Stimulated activated CD4-positive, alpha-beta T cell treated with anti-CD3 and anti-CD28 coated beads, TNF-alpha, amount 100 ng/mL, for 48 hours (primary cell): ENCODE measurements at regions not wholly inside any gene's neighbourhood (a gene's known extent, or its start where the extent isn't known, plus 50 kb on each side); places are given as distances from the start of the nearest gene placed in this dataset.
A peak's percentile ranks its signal among the peaks of the same experiment; 100 is the strongest.

Experiments
- DNase-seq, 3 donors: peaks; one replicate each; pipeline ENCODE4 v3.0.0-alpha.2; 2020; ENCODE audit warnings: low read depth in 3 of 3

DNA sequence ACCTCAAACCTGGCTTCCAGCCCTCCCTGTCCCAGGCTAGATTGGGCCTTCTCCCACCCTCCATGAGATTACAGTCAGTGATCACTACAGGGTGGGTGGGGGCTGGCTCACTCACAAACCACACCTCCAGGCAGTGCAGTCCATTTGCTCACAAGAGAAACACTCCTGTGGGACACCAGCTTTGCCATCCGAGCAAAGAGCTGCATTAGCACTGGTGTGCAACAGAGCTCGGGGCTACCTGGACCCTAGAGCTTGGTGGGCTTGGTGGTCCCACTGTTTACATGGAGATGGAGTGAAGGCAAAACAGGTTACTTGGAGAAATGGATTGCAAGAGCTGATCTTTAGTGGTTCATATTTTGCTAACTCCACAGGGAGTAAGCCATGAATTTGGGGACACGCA lies 451.7 kb upstream of the ZMIZ1 start:
- DNase-seq = no peak

DNA sequence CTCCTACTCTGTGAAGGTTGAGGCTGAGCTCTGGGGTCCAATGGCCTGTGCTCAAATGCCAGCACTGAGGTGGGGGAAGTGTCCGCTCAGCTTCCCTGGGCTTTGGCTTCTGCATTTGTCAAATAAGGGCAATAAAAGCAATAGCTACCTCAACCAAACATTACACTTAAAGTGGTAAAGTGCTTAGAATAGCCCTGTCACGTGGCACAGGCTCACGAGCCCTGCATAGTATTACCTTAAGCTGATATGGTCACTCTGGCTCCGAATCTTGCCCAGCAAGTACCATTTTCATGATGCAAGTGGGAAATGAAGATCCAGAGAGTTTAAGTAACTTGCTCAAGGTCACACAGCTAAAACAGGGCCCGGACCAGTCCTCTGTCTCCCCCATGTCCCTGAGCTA lies 451.1 kb upstream of the ZMIZ1 start:
- no peak for DNase-seq

DNA sequence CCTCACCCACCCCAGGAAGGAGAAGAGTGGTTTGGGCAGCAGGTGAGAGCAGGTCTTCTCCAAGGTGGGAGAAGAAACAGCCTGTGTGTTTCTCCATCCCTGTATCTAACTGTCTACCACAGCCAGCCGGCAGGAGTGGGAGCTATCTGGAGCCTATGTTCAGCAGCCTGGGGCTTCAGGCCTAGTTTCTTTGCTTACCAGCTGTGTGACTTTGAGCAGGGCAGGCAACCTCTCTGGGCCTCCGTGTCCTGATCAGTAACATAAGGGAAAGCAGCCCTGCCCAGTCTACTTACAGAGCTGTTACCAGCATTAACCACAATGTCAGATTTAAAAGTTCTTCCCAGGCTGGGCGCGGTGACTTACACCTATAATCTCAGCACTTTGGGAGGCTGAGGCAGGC lies 450.7 kb upstream of the ZMIZ1 start:
- no peak for DNase-seq

DNA sequence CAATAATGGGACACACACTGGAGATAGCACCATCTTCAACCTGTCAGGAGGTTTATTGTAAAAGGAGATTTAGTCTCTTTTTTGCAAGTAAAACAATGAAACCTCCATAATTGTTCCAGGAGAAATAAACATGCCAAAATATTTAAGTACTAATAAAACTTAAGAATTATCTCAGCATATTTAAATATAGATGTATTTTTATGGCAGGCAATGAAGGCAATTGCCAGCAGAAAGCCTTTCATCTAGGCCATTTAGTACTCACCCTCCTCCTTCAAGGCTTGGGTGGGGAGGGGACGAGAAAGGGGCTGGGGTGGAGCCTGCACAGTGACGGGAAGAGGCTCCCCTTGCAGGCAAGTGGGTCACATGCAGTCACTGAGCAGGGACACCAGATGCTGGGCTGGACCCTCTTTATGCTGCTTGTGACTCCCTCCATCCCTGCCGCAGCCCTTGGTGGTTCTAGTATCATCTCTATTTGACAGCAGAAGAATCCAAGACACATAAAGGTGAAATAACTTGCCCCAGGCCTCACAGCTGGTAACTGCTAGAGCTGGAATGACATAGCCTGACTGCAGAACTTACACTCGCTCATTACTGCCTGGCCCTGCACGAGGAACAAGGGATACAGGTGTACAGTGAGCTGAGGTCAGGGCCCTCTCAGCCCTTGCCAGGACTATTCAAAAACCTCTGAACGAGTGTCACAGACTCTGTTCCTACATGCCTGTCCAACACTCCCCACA lies 449.5 kb upstream of the ZMIZ1 start:
- no peak for DNase-seq

DNA sequence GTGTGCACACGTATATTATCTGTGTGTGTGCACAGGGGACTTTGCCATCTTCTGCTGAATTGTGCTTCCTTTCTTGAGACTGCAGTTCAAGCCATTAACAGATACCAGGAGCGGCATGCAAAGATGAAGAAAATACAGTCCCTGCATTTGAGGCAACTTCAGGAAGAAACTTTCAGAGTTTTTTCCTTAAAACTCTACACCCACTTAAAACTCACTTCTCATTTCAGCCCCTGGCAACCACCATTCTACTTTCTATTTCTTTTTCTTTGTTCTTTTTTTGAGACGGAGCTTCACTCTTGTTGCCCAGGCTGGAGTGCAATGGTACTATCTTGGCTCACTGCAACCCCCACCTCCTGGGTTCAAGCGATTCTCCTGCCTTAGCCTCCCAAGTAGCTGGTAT lies 448.9 kb upstream of the ZMIZ1 start:
- no peak for DNase-seq

DNA sequence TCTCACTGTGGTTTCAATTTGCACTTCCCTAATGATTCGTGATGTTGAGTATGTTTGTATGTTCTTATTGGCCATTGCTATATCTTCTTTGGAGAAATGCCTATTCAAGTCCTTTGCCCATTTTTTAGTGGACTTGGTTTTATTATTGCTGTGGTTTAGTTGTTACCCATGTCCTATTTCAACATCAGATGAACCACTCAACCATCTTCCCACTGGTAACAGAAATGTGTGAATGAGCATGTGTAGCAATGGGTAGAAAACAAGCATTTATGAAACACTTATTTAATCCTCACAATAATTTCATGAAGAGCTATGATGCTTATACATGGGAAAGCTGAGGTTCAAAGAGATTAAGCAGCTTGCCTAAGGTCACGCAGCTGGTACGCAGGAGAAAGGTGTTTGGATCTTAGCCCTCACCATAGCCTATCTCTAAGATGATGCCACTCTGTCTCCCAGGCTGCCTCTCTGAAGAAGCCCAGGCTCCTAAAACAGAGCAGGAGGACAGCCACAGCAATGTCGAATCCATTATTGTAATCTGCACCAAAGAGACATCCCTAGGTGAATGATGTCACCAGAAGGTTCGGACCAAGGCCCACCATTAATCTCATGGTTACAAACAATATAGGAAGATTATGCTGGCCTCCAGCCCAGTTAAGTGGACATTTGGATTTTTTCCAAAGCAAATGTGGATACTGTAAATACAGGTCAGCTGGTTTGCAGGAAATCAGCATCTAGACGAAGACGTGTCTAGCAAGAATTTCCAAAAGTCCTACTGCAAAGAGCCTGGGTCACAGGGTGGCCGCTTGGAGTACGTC lies 447.6 kb upstream of the ZMIZ1 start:
- DNase-seq = no peak

DNA sequence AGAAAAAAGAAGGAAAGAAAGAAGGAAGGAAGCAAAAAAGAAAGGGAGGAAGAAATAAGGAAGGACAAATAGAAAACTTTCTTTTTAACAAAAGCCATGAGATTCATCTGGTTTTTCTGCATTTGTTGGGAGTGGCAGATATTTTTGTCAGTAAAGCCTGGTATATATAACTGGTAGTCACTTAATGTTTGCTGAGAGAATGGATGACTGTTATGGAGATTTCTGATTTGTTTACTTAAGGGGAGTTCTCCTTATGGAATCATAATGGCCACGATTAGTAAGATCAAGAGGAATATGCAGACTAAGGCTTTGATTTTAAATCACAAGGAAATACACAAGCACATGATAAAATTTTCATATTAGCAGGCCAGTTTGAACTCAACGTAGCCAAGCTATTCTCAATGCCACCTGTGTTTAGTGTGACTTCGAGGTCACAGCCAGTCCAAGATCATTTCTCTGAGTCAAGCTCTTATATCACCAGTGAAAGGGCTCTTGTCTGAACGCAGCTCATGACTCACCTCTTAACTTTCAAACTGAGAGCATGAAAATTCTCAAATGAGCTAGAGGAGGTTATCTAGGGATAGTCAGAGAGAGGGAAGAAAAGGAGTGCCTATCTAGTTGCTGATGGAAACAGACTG lies 445.1 kb upstream of the ZMIZ1 start:
- no peak for DNase-seq

DNA sequence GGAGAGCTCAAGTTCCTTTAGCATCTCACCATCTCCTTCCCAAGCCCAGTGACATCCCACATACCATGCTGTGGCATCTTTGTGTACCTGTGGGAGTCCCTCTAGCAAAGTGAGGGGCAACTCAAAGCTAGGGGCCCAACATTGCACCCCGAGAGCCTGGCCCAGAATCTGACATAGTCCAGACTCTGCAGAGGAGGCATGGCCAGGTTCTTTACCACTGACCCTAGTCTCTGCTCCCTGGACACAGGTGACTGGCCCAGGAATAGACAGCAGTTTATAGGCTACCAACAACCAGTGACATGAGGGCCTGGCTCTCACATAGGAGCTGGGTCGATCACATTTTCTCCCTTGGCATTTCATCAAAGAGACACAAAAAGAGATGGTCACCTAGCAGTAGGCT lies 444.0 kb upstream of the ZMIZ1 start:
- no peak for DNase-seq

DNA sequence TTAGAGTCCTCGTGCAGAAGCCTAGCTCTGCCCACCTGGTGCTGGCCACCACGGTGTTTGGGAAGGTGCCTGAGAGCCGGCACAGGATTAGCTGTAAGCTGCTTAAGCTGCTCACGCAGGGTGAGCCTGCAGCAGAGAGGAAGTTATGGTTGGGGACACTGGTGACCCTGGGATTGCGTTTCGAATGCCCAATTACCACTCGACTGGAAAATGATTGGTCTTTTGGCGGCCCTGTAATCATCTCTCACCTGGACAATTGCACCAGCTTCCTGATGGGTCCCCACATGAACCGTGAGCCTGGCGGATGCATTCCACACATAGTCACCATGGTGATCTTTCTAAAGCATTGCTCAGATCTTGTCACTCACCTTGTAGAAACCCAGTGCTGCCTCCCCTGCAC lies 442.3 kb upstream of the ZMIZ1 start:
- no peak for DNase-seq

DNA sequence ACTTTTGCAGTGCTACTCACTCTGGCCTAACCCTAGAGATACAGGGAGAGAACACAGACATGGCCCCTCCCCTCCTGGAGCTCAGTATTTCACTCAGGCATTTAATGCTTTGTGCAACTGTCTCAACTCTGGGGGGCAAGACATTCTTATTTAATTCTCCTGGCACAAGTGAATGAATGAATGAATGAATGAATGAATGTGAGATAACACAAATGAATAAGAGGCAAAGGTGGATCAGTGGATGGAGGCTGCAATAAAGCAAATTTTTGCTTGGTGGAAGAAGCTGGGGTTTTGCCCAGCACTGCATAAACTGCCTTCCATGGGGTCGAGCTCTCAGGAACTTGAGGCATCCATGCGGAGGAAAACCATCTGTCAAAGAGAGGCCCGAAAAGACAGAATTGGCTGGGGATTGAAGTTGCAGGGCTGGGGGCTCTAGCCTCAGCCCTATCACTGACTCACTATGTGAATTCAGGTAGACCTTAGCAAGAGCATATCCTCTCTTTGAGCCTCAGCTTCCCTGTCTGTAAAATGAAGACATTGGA lies 441.4 kb upstream of the ZMIZ1 start:
- DNase-seq = no peak

DNA sequence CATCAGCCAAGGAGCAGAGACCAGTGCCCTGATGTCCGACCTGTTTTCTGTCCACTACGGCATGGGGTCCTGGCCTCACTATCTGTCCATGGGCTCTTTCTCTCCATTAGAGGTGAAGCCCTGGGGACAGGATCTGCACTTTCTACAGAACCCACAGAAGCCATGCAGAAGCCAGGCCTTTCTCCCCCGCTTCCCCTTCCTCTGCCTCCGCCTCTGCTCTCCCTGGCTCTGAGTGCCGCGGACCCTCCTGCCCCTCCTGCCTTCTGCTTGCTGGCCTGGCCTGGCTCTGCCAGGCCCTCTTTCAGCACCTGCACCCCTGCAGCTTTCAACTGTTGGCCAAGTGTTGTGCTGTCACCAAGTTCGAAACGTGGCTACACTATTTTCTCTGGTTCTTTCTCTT lies 439.8 kb upstream of the ZMIZ1 start:
- no peak for DNase-seq

DNA sequence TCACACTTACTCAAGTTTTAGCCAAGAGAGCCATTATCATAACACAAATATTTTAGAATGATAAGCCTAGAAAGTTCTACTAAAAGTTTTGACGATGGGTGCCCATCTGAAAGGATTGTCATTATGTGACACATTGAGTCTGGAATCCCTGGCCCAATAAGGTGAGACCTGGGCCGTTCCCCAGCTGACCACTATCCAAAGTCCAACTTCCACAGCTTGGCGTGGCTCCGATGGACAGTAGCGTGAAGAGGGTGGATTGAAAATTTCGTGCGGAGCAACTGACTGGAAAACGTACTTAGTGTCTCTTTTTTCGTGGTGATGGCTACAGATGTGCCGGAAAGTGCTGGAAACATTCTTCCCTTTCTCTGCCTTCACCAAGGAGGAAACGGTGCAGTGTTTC lies 439.0 kb upstream of the ZMIZ1 start:
- DNase-seq = no peak

DNA sequence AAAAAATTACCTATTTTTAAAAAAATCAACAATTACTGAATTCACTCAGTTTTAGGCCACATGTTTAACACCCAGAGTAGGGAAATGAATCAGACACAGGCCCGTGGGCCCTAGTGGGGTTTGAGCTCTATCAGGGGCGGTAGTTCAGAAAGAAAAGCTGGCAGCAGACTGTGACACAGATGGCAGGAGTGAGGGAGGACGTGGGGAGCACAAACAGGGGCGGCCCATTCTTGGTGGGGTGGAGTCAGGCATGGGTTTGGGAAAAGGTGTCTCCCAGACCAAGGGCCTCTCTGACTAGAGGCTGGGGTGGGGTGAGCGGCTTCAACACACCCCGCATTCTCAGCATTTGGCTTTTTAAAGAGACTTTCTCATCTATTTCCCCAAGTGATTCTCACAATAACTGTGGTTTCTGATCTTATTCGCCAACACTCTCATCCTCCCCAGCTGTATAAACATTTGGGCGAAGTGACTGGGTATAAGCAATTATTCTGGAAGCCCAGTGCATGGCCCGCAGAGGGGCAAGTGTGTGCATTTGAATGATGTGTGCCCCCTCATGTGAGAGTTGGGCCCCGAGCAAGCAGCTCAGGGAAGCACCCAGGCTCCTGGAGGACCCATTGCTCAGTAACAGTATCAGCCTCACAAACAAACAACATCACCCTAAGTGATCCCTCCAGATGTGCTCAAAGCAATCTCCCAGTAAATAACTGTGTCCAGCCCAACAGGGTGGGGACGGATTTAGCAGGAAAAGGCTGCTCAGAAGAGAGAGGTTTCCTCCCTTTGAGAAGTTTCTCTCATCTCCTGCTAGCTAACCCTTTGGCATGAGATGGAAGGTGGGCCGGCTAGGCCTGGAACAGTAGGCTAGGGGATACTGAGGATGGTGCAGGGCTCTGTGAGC lies 437.6 kb upstream of the ZMIZ1 start:
- peak in 1 of 3 donors; percentile 17 for DNase-seq

DNA sequence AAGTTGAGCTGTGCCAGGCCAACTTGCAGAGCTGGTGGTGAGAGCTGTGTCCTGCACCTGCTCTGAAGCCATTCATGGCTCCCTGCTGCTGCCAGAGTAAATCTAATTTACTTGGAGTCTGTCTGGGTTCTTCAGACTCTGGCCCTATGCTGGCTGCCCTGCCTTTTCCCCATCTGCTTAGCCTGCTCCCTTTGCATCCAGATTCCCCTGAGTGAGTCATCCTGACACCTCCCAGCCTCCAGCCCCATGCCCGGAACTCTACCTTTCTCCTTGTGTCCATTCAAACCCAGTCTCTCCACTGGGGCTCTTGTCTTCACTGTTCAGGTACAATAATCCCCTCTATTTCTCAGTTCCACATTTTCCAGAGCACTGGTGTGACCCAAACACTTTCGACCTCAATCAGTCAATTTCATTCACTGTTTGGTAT lies 434.4 kb upstream of the ZMIZ1 start:
- DNase-seq = no peak

DNA sequence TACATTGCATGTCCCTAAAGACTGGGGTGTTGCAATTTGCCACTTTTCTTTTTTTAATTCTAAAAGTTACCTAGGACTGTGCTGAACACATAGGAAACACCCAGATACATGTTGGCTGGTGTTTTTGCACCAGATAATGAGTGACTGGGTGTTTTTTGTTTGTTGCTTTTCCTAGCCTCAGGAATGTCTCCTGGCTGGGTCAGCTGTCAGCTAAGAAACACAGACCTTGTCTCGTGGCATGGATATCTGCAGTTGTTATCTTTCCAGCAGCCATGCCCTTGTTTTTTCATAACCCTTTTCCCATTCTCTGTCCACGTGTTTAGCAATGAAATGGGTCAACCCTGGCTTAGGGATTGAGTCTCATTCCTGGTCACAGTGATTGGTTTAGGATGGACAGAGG lies 433.9 kb upstream of the ZMIZ1 start:
- no peak for DNase-seq

DNA sequence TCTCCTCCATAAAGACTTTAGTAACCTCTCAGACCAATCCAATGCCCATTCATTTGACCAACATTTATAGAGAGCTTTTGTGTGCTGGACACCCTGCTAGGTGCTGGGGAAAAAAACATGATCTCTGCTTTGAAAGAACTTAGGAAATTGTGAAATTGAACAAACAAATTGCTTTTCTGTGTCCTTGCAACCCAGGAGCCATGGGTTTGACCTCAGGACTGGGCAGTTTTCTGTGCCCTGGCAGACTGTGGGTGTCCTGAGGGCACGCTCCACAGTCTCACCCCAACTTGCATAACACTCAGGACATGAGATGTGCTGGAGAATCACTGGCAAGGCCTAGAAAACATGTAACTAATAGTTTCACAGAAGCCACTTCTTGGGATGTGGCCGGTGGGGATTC lies 429.1 kb upstream of the ZMIZ1 start:
- DNase-seq = no peak

DNA sequence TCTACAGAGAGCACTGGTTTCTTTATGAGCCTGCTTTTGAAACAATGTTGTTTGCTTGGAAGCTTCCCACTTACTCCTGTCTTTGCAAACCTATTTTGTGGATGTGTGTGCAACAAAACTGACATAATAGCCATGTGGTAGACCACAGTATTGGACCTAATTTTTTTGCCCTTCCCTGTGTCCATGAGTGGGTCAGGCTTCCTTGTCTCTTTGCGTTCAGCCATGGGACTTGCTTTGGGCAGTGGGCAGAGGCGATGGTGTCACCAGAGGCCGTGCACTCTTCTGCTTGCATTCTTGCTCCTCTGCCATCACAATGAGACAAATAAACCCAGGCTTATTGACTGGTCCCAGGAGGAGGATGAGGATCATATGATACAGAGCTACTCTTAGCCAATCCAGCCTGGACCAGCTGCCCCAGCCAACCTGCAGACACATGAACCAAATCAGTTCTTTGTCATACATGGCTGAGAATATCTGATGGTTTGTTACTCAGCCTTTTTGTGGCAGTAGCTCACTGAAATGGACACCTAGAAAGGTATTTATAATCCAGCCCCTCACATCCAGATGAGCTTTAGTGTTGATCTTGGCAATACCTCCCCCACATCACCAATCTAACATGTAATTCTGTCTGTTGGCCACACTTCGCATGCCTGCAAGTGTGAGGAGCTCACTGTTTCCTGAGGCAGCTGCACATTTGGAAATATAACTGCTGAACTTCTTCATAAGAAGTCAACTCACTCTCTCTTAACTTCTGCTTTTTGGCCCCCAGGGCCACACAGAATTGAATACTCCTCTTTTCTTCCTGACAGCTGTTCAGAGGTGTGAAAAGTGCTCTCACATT lies 427.8 kb upstream of the ZMIZ1 start:
- no peak for DNase-seq

DNA sequence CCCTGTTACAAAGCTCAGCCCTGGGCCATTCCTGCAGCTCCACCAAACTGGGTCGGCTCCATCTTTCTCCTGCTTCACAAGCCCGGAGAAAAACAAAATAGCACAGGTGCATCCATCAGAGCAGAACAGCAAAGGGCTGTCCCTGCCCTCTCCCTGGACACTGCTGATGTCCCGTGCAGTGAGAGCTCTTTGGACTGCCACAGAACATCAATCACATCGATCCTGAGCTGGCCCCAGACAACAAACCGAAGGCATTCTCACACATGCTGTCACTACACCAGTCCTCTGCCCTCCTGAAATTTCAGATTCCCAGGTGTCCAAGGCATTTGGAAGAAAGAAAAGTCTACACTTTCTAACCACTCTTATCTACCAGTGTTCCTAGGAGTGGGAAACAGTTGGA lies 427.1 kb upstream of the ZMIZ1 start:
- no peak for DNase-seq

DNA sequence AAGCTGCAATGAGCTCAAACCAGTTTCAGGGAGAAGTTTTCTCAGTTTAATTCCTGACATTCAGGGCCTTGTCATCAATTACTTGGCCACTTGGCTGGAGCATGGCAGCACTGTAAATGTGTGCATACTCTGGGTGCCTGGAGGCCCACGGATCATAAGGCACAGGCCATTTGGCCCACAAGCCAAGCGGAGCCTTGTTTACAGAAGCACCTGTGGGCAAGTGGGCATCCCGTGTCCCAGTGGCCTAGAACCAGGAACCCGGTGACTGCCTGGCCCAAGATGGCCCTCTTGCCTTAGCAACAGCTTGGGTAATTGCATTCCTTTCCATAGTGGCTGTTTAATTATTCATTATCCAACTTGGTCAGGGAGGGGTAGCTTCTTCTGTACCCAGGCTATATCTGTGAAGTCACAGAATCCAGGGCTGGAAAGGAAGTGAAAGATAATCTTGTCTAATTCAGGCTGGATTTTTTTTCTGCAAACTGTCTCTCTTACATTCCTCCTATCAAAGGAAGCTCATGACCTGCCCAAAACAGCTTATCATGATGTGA lies 426.4 kb upstream of the ZMIZ1 start:
- DNase-seq = no peak

DNA sequence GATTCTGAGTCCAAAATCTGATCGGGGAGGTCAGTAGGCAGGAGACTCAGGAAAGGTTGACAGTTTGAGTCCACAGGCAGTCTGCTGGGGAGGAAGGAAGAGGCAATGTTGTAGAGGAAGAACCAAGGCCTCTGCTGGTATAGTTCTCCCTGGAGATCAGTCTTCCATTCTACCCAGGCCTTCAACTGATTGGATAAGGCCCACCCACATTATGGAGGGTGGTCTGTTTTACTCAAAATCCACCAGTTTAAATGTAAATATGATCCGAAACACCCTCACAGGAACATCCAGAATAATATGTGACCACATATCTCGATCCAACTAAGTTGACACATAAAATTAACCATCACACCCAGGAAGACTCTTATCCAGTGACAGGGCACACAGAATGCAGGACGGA lies 425.3 kb upstream of the ZMIZ1 start:
- no peak for DNase-seq
